ENCODE measurements at regions not wholly inside any gene's neighbourhood (a gene's known extent, or its start where the extent isn't known, plus 50 kb on each side); places are given as distances from the start of the nearest gene placed in this dataset.

- Histone ChIP-seq H3K23ac (ENCODE audit: low read depth, low read length) (no peak overlapping the region), H4K91ac (ENCODE audit: insufficient read depth, low read depth, low read length) (no peak overlapping the region), H3K18ac (ENCODE audit: low read depth, low read length) (no peak overlapping the region), H4K8ac (ENCODE audit: low read depth in 2 of 2, low read length in 2 of 2) (no peak overlapping the region), H2AK5ac (ENCODE audit: low read depth, low read length) (no peak overlapping the region), H3K14ac (replicated peaks; ENCODE audit: low read depth, low read length) (no peak overlapping the region), H2AFZ (replicated peaks; ENCODE audit: low read length, poor library complexity) (no peak overlapping the region), H3K27ac (ENCODE audit: insufficient read depth, low read length) (no peak overlapping the region), H2BK120ac (ENCODE audit: low read depth, low read length) (no peak overlapping the region), H4K5ac (ENCODE audit: low read depth, low read length) (no peak overlapping the region), H3K9ac (ENCODE audit: low read depth, low read length) (no peak overlapping the region), H2AK9ac (replicated peaks; ENCODE audit: low read depth, low read length, poor library complexity) (no peak overlapping the region), H3K4me1 (ENCODE audit: control insufficient read depth, insufficient read depth, low read length) (no peaks in the 10 kb centered on the region), H2BK20ac (ENCODE audit: low read depth, low read length) (no peak overlapping the region), H3K79me1 (ENCODE audit: low read depth in 1 of 2, low read length in 2 of 2) (no peaks in the 10 kb centered on the region), H2BK5ac (ENCODE audit: low read depth, low read length, poor library complexity, severe bottlenecking) (no peak overlapping the region), H3K4me3 (ENCODE audit: insufficient read depth, low read depth, low read length) (no peak overlapping the region), H3K36me3 (ENCODE audit: control insufficient read depth, insufficient read depth, low read length) (no peaks in the 10 kb centered on the region), H3K4me2 (ENCODE audit: low read depth, low read length) (no peak overlapping the region), H3K9me3 (ENCODE audit: control insufficient read depth, insufficient read depth, low read length) (no peaks in the 10 kb centered on the region), H3K56ac (ENCODE audit: extremely low read depth, insufficient read depth, low read length) (no peak overlapping the region), H2BK15ac (ENCODE audit: low read depth, low read length) (no peak overlapping the region), H3K9me1 (ENCODE audit: insufficient read depth, low read length) (no peaks in the 10 kb centered on the region), H3K27me3 (ENCODE audit: control insufficient read depth, insufficient read depth, low read length) (no peaks in the 10 kb centered on the region; the same call in 1 of the 2 replicates), H4K20me1 (ENCODE audit: insufficient read depth, low read length) (no peaks in the 10 kb centered on the region), H3K4ac (ENCODE audit: low read depth, low read length) (no peak overlapping the region)
- WGBS, 2 experiments (ENCODE audit: extremely low coverage in 2 of 2, insufficient read length in 1 of 2) = 83% methylated on average over 1 of the region's 4 CpGs; no CpG with 5 or more reads in 1 of the 2 experiments
- dilution Hi-C loops (cut with HindIII; ENCODE audit: low sequenced_read_pairs, unreplicated experiment) (no loop called here), in situ Hi-C loops (cut with MboI; ENCODE audit: low sequenced_read_pairs) (no loop called here), intact Hi-C loops (cut with micrococcal nuclease) (no loop called here)
- ChIA-PET POLR2A (ENCODE audit: unreplicated experiment) (no interaction called here), CTCF (no interaction called here)
- ATAC-seq (ENCODE audit: low read depth) (no peak), DNase-seq (no peak)
- BruUV-seq (replicated peaks) = no TSS peak
- no peak for TF ChIP-seq CHD1 (IDR thresholded peaks at IDR 0.05; ENCODE audit: low read depth, low read length)
These were observed 334.8 kb downstream of the DRD1 start for GRCh38 chr5:175109058-175109755.
